ENCODE measurements at regions not wholly inside any gene's neighbourhood (a gene's known extent, or its start where the extent isn't known, plus 50 kb on each side); places are given as distances from the start of the nearest gene placed in this dataset.

- TF ChIP-seq, protein P1, sequence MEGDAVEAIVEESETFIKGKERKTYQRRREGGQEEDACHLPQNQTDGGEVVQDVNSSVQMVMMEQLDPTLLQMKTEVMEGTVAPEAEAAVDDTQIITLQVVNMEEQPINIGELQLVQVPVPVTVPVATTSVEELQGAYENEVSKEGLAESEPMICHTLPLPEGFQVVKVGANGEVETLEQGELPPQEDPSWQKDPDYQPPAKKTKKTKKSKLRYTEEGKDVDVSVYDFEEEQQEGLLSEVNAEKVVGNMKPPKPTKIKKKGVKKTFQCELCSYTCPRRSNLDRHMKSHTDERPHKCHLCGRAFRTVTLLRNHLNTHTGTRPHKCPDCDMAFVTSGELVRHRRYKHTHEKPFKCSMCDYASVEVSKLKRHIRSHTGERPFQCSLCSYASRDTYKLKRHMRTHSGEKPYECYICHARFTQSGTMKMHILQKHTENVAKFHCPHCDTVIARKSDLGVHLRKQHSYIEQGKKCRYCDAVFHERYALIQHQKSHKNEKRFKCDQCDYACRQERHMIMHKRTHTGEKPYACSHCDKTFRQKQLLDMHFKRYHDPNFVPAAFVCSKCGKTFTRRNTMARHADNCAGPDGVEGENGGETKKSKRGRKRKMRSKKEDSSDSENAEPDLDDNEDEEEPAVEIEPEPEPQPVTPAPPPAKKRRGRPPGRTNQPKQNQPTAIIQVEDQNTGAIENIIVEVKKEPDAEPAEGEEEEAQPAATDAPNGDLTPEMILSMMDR (IDR thresholded peaks at IDR 0.05), result no peak
- no peak for TF ChIP-seq NFIC (IDR thresholded peaks at IDR 0.05; ENCODE audit: borderline replicate concordance)
- no peak for TF ChIP-seq POLR2AphosphoS5 (IDR thresholded peaks at IDR 0.05; ENCODE audit: low read depth, low read length)
- no peak for TF ChIP-seq TEAD4 (IDR thresholded peaks at IDR 0.05; ENCODE audit: borderline replicate concordance, insufficient read depth)
- no peak for TF ChIP-seq SIN3A (IDR thresholded peaks at IDR 0.05; ENCODE audit: borderline replicate concordance, low read depth, low read length)
- TF ChIP-seq, protein P2, sequence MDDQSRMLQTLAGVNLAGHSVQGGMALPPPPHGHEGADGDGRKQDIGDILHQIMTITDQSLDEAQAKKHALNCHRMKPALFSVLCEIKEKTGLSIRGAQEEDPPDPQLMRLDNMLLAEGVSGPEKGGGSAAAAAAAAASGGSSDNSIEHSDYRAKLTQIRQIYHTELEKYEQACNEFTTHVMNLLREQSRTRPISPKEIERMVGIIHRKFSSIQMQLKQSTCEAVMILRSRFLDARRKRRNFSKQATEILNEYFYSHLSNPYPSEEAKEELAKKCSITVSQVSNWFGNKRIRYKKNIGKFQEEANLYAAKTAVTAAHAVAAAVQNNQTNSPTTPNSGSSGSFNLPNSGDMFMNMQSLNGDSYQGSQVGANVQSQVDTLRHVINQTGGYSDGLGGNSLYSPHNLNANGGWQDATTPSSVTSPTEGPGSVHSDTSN (IDR thresholded peaks at IDR 0.05), result no peak
- no peak for TF ChIP-seq YY1 (IDR thresholded peaks at IDR 0.05; ENCODE audit: low read depth)
- no peak for TF ChIP-seq GATA2 (CRISPR knock-in tag; IDR thresholded peaks at IDR 0.05)
Measured at GRCh38 chr12:97142737-97143410, 235.8 kb downstream of the NEDD1 start.
